ENCODE measurements at regions not wholly inside any gene's neighbourhood (a gene's known extent, or its start where the extent isn't known, plus 50 kb on each side); places are given as distances from the start of the nearest gene placed in this dataset.

DNA sequence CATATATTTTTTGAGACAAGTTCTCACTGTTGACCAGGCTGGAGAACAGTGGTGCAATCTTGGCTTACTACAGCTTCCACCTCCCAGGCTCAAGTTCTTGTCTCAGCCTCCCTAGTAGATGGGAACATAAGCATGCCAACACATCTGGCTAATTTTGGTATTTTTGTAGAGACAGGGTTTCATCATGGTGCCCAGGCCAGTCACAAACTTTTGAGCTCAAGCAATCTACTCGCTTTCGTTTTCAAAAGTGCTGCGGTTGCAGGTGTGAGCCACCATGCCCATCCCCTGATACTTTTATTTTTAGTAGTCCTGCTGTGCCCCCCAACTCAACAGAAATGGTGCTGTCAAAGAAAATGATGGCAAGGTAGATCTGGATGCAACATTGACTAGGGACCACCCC, 1127.3 kb downstream of the SUCLG1 start:
- TF ChIP-seq, protein P1, sequence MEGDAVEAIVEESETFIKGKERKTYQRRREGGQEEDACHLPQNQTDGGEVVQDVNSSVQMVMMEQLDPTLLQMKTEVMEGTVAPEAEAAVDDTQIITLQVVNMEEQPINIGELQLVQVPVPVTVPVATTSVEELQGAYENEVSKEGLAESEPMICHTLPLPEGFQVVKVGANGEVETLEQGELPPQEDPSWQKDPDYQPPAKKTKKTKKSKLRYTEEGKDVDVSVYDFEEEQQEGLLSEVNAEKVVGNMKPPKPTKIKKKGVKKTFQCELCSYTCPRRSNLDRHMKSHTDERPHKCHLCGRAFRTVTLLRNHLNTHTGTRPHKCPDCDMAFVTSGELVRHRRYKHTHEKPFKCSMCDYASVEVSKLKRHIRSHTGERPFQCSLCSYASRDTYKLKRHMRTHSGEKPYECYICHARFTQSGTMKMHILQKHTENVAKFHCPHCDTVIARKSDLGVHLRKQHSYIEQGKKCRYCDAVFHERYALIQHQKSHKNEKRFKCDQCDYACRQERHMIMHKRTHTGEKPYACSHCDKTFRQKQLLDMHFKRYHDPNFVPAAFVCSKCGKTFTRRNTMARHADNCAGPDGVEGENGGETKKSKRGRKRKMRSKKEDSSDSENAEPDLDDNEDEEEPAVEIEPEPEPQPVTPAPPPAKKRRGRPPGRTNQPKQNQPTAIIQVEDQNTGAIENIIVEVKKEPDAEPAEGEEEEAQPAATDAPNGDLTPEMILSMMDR (IDR thresholded peaks at IDR 0.05; ENCODE audit: low read depth, low read length), result no peak
- H3K4me3 ChIP-seq (ENCODE audit: low read depth, low read length), result no peak overlapping the region

DNA sequence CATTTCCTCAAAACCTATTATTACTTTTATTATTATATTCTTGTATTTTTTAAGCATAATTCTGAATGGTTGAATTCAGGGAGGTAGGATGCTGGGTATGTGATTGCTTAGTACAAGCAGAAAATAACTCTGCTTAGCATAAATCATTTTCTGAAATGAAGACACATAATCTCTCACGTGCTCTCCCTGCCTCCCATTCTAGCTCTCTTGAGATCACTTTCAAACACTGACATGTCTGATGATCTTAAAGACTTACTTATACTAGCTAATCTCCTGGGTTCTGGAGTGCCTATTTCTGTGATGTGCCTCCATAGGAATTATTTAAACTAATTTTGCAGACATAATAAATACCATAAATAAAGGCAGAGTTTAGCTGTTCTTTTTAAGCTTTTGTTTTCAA, 1136.0 kb downstream of the SUCLG1 start:
- no peak overlapping the region for H3K4me3 ChIP-seq (ENCODE audit: low read depth, low read length)
- TF ChIP-seq, protein P1 (IDR thresholded peaks at IDR 0.05; ENCODE audit: low read depth, low read length), result no peak

DNA sequence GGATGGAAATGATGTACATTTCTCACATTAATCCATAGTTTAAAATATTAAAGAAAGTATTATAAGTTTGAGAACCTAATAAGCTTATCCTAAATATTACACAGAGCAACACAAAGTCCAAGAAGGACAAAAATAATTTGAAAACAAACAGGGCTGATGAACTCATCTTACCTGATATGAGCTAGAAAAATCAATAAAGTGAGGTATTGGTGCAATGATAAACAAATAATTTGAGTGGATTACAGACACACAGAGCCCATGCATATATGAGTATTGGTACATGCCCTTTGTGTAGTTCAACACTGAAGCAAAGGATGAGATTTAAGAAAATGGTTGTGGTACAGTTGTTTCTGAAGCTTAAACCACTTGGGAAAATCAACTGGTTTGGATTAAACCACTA, 1139.0 kb downstream of the SUCLG1 start:
- H3K4me3 ChIP-seq (ENCODE audit: low read depth, low read length), result no peak overlapping the region
- TF ChIP-seq, protein P1 (IDR thresholded peaks at IDR 0.05; ENCODE audit: low read depth, low read length), result no peak

DNA sequence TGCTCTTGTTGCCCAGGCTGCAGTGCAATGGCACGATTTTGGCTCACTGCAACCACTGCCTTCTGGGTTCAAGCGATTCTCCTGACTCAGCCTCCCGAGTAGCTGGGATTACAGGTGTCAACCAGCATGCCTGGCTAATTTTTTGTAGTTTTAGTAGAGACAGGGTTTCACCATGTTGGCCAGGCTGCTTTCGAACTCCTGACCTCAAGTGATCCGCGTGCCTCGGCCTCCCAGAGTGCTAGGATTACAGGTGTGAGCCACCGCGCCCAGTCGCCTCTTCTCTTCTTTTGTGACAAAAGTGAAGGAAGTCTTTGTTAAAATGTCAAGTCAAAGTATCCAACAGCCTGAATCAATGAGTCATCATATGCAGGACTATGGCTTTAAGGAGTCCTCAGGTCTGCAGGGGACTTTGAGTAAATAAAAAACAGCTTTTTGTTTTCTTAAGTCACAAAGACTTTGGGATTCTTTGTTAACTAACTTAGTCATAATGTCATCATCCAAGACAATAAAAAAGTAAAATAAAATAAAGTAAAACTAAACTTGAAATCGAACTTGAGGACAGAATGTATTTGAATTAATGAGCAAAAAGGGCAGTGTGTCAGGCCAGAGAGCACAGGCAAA, 1153.2 kb downstream of the SUCLG1 start:
- TF ChIP-seq, protein P1 (IDR thresholded peaks at IDR 0.05; ENCODE audit: low read depth, low read length), result no peak
- H3K4me3 ChIP-seq (ENCODE audit: low read depth, low read length), result no peak overlapping the region

DNA sequence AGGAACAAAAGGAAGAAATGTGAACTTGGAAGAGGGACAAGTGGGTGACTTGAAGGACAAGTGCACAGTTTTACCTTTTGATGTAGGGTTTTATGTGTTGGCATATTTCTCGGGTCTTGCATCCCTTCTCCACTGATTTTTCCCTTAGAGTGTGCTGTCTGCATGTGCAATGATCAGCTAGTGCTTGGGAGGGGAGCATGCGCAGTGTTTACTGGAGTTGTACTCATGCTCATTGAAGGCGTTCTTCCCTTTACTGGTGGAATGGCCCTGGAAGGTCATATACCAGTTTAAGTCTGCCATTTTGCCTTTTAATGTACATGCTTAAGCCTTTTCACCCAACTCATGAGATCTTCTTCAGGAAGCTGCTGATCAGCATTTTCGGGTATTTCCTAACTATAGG, 1168.0 kb downstream of the SUCLG1 start:
- no peak overlapping the region for H3K4me3 ChIP-seq (ENCODE audit: low read depth, low read length)
- TF ChIP-seq, protein P1 (IDR thresholded peaks at IDR 0.05; ENCODE audit: low read depth, low read length), result no peak

DNA sequence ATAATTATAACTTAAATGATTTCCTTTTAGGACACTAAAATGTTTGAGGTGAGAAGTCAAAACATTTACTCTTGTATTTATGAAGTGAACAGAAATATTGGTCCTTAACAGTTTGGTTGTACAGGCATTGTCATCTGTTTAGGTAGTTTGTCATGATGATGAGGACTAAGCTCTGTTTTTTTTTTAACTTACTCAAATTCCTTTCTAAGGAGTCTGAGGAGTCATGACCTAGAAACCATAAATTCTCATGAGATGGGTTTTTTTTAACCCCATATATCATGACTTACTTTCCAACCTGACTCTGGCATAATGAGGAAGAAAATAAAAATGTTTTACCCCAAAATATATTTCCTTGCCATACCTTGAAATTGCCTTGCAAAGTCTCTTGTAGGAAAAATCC, 1176.2 kb downstream of the SUCLG1 start:
- no peak overlapping the region for H3K4me3 ChIP-seq (ENCODE audit: low read depth, low read length)
- TF ChIP-seq, protein P1 (IDR thresholded peaks at IDR 0.05; ENCODE audit: low read depth, low read length), result no peak

DNA sequence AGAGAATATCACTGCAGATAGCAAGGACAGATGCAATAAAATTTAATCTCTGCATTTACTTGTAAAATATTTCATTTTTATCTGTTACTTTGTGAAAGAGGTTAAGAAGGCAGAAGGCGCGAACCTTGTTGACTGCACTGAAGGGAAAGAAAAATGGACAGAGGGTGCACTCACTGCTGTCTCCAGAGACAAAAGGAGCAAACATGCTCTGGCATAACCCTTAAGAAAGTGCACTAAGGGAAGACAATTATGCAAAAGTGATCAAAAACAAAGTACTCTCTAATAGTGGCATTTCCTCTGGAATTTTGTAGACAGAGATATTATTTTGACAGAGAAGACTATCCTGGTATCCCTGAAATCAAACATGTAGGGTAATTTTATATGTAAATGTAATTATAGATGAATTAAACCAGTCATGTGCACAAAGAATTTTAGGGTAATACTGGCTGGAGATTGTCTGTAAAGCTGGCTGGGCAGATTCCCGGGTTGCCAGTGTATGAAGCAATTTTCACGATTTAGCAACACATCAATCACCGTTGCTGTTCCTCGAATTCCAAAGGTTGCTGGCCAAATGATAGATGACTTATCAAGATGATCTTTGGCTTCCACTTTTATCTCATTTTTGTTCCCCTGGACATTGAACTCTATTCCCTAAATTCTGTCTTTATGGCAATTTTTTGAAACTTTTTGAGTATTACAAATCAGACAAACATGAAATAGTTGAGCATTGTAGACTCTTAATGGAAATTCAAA, 1176.9 kb downstream of the SUCLG1 start:
- TF ChIP-seq, protein P1 (IDR thresholded peaks at IDR 0.05; ENCODE audit: low read depth, low read length), result no peak

More for the DNA sequence above, 1176.9 kb downstream of the SUCLG1 start:
- H3K4me3 ChIP-seq (ENCODE audit: low read depth, low read length), result no peak overlapping the region
